SH-SY5Y (cell line): ENCODE measurements at regions not wholly inside any gene's neighbourhood (a gene's known extent, or its start where the extent isn't known, plus 50 kb on each side); places are given as distances from the start of the nearest gene placed in this dataset.

Source experiments
- GATA2 ChIP-seq: IDR thresholded peaks from 2 replicates; pipeline ENCODE4 v1.6.1; 2011; ENCODE audit warnings: mild to moderate bottlenecking, low read depth, low read length
- GATA3 ChIP-seq: IDR thresholded peaks from 2 replicates; pipeline ENCODE4 v1.6.1; 2011; ENCODE audit warnings: low read depth, mild to moderate bottlenecking, low read length, moderate library complexity

DNA sequence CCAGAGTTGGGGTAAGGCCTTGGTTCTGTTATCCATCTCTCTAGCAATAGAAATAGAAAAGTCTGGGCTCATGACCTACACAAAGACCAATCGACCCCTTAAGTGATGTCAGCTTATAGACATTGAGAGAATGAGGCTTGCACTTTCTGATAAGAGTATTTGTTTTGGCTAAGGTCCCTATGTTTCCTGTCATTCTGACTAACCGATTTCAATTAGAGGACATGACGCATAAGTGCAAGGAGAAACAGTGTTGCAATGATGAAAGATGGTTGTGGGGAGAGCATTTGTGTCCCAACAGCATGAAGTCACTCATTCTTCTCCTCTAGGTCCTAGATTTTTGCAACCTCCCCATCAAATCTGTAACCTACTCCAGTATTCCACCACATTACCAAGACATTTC lies 255.1 kb downstream of the MAT2B start:
- TF ChIP-seq GATA3 (no peak), GATA2 (no peak)

DNA sequence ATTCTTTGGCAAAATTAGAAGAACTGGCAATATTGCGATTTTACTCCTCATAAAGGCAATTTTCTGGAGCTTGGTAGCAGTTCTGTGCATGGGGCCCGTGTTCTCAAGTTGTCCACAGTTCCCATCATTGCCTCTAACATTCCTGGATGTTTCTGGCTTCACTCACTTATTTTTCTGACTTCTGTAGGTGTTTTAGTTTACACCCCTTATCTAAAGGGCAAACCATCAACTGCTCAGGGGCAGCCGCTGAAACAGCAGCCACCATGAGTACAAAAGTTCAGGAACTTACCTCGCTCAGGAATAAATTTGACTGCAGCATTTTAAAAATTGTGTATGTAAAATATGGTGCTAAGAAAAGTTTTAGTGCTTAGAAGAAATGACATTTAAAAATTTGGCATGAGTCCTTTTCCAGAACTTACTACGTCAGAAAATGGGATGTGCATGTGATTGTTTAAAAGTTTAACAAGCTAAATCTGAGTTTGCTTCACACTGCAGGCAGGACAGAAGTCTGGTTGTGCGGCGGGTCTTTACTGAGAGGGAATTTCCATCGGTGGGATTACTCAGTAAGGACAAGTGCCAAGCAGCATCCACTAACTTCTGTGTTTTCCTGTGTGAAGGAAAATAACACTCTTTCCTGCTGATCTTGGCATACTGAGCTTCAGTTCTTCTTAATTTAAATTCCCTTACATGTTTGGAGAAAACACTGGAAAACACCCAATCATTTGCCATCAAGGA lies 261.7 kb downstream of the MAT2B start:
- TF ChIP-seq GATA2 (no peak), GATA3 (no peak)

DNA sequence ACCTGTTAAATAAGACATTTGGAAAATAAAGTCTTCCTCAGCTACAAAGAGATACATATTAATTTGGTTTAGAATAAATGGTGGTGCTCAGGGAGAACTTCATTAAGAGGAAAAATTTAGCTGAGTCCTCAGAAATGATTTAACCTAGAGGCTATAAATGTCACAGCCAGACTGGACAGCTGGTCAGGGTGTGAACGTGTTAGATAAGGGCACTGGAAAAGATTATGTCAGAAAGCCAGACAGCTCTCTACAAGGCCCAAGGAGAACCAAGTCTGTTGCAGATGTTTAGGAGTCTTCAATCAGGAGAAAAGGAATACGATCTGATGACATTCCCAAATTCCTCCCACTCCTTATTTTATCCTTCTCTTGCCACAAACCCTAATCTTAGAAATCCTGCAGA lies 265.2 kb downstream of the MAT2B start:
- TF ChIP-seq GATA2 (no peak), GATA3 (no peak)

GRCh38 chr5:163772241-163772640 lies 266.8 kb downstream of the MAT2B start:
- no peak for TF ChIP-seq GATA2
- TF ChIP-seq GATA3, result no peak

DNA sequence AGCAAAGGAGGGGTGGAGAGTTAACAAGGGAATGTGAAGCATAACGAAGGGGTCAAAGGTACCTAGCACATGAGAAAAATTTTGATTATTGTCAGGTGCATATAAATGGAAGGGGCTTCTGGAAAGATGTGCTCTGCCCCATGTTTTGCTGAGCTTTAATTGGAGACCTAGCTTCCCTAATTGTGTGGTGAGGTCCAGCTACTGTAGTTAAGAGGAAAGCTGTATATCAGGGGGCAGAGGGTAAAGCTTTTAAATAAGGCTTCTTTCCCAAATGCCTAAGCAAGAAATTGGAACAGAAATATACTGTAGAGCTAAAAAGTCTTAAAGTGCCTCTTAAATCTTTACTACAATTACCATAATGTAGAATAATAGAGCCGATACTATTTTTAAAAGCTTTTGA lies 267.2 kb downstream of the MAT2B start:
- TF ChIP-seq GATA3 (no peak), GATA2 (no peak)

DNA sequence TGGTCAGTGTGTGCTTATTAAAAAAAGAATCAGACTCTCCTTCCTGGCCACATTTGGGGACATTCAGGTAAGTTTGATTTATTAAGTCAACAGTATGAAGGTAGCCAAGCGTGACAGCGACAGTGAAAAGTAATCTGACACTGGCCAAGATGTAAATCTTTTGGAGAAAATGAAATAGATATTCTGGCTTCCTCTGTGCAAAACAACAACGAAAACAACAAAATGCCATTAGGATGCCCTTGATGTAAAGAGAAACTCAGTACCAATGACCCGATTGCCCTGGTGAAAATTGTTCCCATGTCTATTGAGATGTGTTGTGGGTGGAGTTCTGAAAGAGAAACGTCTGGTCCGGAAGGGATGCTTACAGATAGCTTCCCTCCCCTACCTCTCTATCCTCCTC lies 267.8 kb downstream of the MAT2B start:
- TF ChIP-seq GATA3 (no peak), GATA2 (no peak)

DNA sequence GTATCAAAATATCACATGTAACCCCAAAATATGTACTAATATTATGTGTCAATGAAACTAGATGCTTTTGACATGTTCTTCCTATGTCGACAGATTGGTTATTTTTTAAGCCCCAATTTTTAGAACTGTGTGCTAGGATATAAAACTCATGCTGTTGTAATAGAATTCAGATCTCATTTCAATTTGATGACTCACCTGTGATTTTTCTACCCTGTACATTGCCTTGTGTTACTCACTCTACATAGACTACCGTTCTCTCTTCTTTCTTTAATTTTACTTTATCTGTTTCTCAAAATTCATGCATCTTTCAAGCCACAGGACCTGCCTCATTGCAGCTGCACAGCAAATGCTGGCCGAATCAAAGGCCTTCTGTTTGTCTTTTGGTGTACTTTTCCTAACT lies 284.5 kb downstream of the MAT2B start:
- TF ChIP-seq GATA3 (no peak), GATA2 (no peak)

GRCh38 chr5:163790497-163790896 lies 285.1 kb downstream of the MAT2B start:
- TF ChIP-seq GATA3 (no peak), GATA2 (no peak)

GRCh38 chr5:163794993-163795392 lies 289.6 kb downstream of the MAT2B start:
- TF ChIP-seq GATA3 (no peak), GATA2 (no peak)

- TF ChIP-seq GATA3, result no peak
- no peak for TF ChIP-seq GATA2
Observed at GRCh38 chr5:163807781-163808180, 302.4 kb downstream of the MAT2B start.

- TF ChIP-seq GATA3 (no peak), GATA2 (no peak)
Observed at GRCh38 chr5:163809473-163809872, 304.1 kb downstream of the MAT2B start.

DNA sequence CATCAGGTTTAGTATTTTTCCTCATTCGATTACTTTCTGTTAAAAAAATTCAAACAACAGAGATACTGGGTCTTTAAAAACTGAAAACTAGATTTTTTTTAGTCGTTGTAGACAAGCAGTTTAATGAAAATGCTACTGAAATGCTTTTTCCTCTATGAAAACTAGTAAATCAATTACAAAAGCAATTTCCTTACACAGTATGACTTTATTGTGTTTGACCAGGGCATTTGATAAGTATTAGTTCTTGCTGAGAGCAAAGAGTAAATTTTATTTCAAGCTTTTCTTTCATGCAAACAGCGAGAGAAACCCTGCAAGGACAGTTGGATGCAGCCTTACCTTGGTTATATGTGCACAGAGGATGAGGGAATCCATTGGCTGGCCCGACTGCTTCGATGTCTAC lies 308.5 kb downstream of the MAT2B start:
- no peak for TF ChIP-seq GATA2
- TF ChIP-seq GATA3, result no peak

DNA sequence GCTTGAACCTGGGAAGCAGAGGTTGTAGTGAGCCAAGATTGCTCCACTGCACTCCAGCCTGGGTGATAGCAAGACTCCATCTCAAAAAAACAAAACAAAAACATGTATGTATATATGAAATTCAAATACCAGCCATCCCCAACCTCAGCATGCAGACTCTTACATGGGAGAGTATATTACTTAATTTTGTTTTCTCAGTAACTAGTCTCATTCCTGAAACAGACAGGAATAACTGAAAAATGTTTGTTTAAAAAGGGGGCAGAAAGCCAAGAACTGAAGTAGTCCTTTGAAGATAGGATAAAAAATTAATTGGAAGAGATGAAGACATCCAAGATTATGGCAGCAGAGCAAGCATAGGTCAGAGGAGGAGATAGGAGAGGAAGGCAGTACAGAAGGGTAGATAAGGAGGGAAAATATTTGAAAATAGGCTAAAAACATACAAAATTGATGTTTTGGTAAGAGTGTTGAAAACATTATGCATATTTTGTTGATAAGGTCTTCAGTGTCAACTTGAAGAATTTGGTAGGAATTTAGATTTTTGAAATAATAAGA lies 309.9 kb downstream of the MAT2B start:
- no peak for TF ChIP-seq GATA3
- TF ChIP-seq GATA2, result no peak

GRCh38 chr5:163821142-163821541 lies 315.7 kb downstream of the MAT2B start:
- TF ChIP-seq GATA3 (no peak), GATA2 (no peak)

DNA sequence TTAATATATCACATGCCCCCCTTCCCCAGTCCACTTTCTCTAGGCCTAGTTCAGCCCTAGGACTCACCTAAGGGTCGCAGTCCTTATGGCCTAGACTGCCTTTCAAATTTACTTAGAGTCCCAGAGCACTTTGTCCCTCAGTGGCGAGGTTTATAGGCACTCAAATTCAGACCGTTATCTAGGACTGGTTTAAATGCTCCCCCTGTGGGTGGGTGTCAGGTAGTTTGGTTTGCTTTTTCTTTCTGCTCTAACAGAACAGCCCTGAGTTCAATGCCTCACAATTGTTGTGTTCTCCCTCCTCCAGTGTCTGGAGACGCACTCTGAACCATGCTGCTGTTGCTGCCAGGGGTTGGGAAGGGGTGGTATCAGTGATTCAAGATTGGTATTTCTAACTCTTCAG lies 317.1 kb downstream of the MAT2B start:
- TF ChIP-seq GATA3 (no peak), GATA2 (no peak)
